KMS-11 (cell line): ENCODE measurements at regions not wholly inside any gene's neighbourhood (a gene's known extent, or its start where the extent isn't known, plus 50 kb on each side); places are given as distances from the start of the nearest gene placed in this dataset.

Experiments
- H2AFZ ChIP-seq: fragments of 200-600 bp; sonication (generic); 2 replicates; pipeline ENCODE4 v1.6.1; 2016; ENCODE audit warnings: antibody characterized with exemption, mixed run types, low read depth
- H3K27ac ChIP-seq: fragments of 200-600 bp; sonication (generic); 2 replicates; pipeline ENCODE4 v1.6.1; 2016; ENCODE audit warnings: mild to moderate bottlenecking, mixed run types
- H3K27me3 ChIP-seq: fragments of 200-600 bp; sonication (generic); 2 replicates; pipeline ENCODE4 v1.6.1; 2017; ENCODE audit warnings: mild to moderate bottlenecking, low read depth, mixed run types, moderate library complexity; ENCODE audit not compliant: insufficient read depth
- H3K36me3 ChIP-seq: fragments of 200-600 bp; sonication (generic); 2 replicates; pipeline ENCODE4 v1.6.1; 2017; ENCODE audit warnings: mild to moderate bottlenecking, mixed run types; ENCODE audit not compliant: insufficient read depth
- H3K4me1 ChIP-seq: fragments of 200-600 bp; sonication (generic); 2 replicates; pipeline ENCODE4 v1.6.1; 2016; ENCODE audit warnings: mild to moderate bottlenecking, low read depth, mixed run types; ENCODE audit not compliant: poor library complexity, severe bottlenecking
- H3K4me2 ChIP-seq: fragments of 200-600 bp; sonication (generic); 2 replicates; pipeline ENCODE4 v1.7.0; 2016; ENCODE audit warnings: mild to moderate bottlenecking, mixed run types
- H3K4me3 ChIP-seq: fragments of 200-600 bp; sonication (generic); IDR thresholded peaks from 2 replicates; pipeline ENCODE4 v1.6.1; 2017; ENCODE audit warnings: low read depth, low read length, mixed read lengths; ENCODE audit not compliant: insufficient read depth
- H3K79me2 ChIP-seq: fragments of 200-600 bp; sonication (generic); 2 replicates; pipeline ENCODE4 v1.6.1; 2016; ENCODE audit warnings: low read depth, mixed run types; ENCODE audit not compliant: insufficient read depth
- H3K9ac ChIP-seq: fragments of 200-600 bp; sonication (generic); 2 replicates; pipeline ENCODE4 v1.6.1; 2016; ENCODE audit warnings: mild to moderate bottlenecking, mixed run types
- H4K20me1 ChIP-seq: fragments of 200-600 bp; sonication (generic); 2 replicates; pipeline ENCODE4 v1.6.1; 2016; ENCODE audit warnings: mild to moderate bottlenecking, mixed run types; ENCODE audit not compliant: insufficient read depth
- TF ChIP-seq, protein P1 (sequence below): fragments of 200-600 bp; sonication (generic); conservative IDR thresholded peaks from 2 replicates; pipeline ENCODE4 v1.6.1; 2017; ENCODE audit warnings: low read depth, mild to moderate bottlenecking, antibody characterized with exemption, low read length, moderate library complexity, mixed read lengths

DNA sequence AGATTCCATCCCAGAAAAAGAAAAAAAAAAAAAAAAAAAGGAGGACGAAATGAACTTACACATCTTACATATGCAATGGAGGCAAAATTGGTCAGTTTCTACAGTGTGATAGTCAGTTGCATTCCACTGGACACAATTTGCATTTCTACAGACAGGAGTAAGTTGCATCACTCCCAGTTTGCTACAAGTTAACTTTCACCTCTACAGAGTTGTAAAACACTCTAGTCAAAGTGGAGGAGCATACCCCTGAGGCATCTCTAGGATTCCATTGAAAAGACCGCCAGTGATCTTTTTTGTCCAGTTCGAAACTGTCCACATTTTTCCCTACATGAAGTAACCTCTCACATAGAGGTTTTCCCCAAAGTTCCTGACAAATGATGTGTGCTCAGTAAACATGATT, 202.8 kb downstream of the VAPA start:
- Histone ChIP-seq H3K27me3 (peaks cover 4% of the 10 kb centered on the region; the same call in 1 of the 2 replicates), H3K9ac (no peak overlapping the region), H3K4me3 (no peak overlapping the region), H4K20me1 (no peaks in the 10 kb centered on the region), H3K36me3 (no peaks in the 10 kb centered on the region), H3K79me2 (no peaks in the 10 kb centered on the region), H3K27ac (no peak overlapping the region), H3K4me1 (peaks cover 9% of the 10 kb centered on the region), H2AFZ (no peak overlapping the region), H3K4me2 (no peak overlapping the region)
- TF ChIP-seq, protein P1, sequence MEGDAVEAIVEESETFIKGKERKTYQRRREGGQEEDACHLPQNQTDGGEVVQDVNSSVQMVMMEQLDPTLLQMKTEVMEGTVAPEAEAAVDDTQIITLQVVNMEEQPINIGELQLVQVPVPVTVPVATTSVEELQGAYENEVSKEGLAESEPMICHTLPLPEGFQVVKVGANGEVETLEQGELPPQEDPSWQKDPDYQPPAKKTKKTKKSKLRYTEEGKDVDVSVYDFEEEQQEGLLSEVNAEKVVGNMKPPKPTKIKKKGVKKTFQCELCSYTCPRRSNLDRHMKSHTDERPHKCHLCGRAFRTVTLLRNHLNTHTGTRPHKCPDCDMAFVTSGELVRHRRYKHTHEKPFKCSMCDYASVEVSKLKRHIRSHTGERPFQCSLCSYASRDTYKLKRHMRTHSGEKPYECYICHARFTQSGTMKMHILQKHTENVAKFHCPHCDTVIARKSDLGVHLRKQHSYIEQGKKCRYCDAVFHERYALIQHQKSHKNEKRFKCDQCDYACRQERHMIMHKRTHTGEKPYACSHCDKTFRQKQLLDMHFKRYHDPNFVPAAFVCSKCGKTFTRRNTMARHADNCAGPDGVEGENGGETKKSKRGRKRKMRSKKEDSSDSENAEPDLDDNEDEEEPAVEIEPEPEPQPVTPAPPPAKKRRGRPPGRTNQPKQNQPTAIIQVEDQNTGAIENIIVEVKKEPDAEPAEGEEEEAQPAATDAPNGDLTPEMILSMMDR = no peak

DNA sequence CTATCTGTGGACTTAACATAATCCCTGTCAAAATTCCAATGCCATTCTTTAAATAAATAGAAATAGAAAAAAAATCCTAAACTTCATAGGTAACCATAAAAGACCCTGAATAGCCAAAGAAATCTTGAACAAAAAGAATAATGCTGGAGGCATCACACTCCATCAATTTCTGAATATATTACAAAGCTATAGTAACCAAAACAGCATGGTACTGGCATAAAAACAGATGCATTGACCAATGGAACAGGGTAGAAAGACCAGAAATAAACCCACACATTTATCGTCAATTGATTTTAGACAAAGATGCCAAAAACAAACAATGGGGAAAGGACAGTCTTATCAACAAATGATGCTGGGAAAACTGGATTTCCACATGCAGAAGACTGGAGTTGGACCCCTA, 205.7 kb downstream of the VAPA start:
- H3K27me3 ChIP-seq = peaks cover 4% of the 10 kb centered on the region; the same call in 1 of the 2 replicates
- TF ChIP-seq, protein P1 = no peak
- no peak overlapping the region for H3K27ac ChIP-seq

DNA sequence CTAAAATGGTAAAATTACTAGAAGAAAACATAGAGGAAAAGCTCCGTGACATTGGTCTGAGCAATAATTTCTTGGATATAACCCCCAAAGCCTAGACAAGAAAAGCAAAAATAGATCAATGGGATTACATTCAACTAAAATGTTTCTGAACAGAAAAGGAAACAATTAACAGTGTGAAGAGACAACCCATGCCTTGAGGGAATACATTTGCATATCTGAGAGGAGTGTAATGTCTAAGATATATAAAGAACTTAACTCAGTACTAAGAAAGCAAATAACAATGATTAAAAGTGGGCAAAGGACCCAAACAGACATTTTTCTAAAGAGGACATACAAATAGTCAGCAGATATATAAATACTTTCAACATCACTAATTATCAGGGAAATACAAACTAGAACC, 206.2 kb downstream of the VAPA start:
- Histone ChIP-seq H3K4me1 (peaks cover 31% of the 10 kb centered on the region), H4K20me1 (no peaks in the 10 kb centered on the region), H3K27ac (no peak overlapping the region), H3K4me3 (no peak overlapping the region), H3K4me2 (no peak overlapping the region), H3K27me3 (peaks cover 4% of the 10 kb centered on the region; the same call in 1 of the 2 replicates), H3K9ac (no peak overlapping the region), H2AFZ (no peak overlapping the region), H3K79me2 (no peaks in the 10 kb centered on the region), H3K36me3 (no peaks in the 10 kb centered on the region)
- TF ChIP-seq, protein P1 = no peak

More for the DNA sequence above, 205.7 kb downstream of the VAPA start:
- Histone ChIP-seq H4K20me1 (no peaks in the 10 kb centered on the region), H3K4me3 (no peak overlapping the region), H2AFZ (no peak overlapping the region), H3K4me1 (peaks cover 31% of the 10 kb centered on the region), H3K79me2 (no peaks in the 10 kb centered on the region), H3K4me2 (no peak overlapping the region), H3K9ac (no peak overlapping the region), H3K36me3 (no peaks in the 10 kb centered on the region)

DNA sequence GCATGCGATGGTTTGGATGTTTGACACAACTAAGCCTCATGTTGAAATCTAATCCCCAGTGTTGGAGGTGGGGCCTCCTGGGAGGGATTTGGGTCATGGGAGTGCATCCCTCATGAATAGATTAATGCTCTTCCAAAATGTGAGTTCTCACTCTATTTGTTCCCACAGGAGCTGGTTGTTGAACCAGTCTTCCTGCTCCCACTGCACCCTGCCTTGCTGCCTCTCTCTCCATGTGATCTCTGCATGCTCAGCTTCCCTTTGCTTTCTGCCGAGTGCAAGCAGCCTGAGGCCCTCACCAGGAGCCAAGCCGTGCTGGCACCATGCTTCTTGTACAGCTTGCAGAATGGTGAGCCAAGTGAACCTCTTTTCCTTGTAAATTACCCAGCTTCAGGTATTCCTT, 206.8 kb downstream of the VAPA start:
- no peaks in the 10 kb centered on the region for H4K20me1 ChIP-seq

More for the DNA sequence above, 206.8 kb downstream of the VAPA start:
- no peak overlapping the region for H3K4me2 ChIP-seq
- H3K36me3 ChIP-seq = no peaks in the 10 kb centered on the region
- no peak overlapping the region for H3K4me3 ChIP-seq
- no peak overlapping the region for H3K27ac ChIP-seq
- H3K4me1 ChIP-seq = peaks cover 31% of the 10 kb centered on the region
- H2AFZ ChIP-seq = no peak overlapping the region
- H3K9ac ChIP-seq = no peak overlapping the region
- TF ChIP-seq, protein P1 = no peak
- no peaks in the 10 kb centered on the region for H3K79me2 ChIP-seq
- peaks cover 4% of the 10 kb centered on the region; the same call in 1 of the 2 replicates for H3K27me3 ChIP-seq
